ENCODE measurements at regions not wholly inside any gene's neighbourhood (a gene's known extent, or its start where the extent isn't known, plus 50 kb on each side); places are given as distances from the start of the nearest gene placed in this dataset.
A peak's percentile ranks its signal among the peaks of the same experiment; 100 is the strongest.
"Not testable (repeated sequence)": the region's sequence is repeated elsewhere in the genome, so short reads cannot be mapped to it uniquely, and the experiment has no call there.

DNA sequence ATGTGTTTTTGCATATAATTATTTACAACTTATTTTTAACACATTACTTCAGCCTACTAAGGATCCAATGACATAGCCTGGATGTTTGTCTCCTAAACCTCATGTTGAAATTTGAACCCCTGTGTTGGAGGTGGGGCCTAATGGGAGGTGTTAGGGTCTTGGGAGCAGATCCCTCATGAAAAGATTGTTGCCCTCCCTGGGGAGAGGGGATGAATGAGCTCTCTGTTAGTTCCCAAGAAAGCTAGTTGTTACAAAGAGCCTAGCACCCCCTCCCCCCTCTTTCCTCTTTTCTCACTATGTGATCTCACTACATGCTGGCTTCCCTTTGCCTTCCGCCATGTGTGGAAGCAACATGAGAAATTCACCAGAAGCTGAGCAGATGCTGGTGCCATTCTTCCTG, 196.1 kb downstream of the SPATA31A1 start:
- DNase-seq (ENCODE audit: low read depth, low spot score) = peak; percentile 88
- in situ Hi-C loops (cut with HindIII; ENCODE audit: low pct_unique_long_range_greater_than_20kb, low sequenced_read_pairs) = not testable (repeated sequence)

DNA sequence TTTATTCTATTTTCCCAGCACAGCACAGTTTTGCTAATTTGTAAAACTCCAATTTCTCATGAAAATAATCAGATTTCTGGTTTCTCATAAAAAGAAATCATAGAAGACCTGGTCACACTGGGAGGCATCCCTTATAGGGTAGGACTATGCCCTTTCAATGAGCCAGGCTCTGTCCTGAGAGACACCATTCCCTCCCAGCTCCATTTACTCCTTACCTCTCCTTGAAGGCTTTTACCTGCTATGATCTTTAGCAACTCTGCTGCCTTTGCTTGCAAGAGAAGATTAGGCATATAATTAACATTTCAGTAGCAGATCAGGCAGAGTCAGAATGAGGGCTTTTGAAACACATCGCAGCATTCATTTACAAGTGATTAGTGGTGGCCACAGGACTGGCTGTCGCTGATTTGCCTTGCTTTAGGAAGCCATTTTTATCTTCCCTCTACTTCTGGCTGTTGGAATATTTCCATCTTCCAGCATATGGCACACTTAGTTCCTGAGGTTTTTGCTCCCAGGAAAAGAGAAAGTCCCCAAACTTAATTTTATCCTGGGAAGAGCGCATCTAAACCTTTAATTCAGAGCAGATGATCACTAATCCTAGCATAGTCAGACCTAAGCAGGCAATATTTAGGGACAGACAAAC, 196.9 kb downstream of the SPATA31A1 start:
- DNase-seq (ENCODE audit: low read depth, low spot score) = peak; percentile 3

GRCh38 chr9:39554352-39554751, 198.9 kb downstream of the SPATA31A1 start:
- in situ Hi-C loops (cut with HindIII; ENCODE audit: low pct_unique_long_range_greater_than_20kb, low sequenced_read_pairs); DNase-seq (ENCODE audit: low read depth, low spot score): not testable (repeated sequence)

More for the DNA sequence above, 196.9 kb downstream of the SPATA31A1 start:
- in situ Hi-C loops (cut with HindIII; ENCODE audit: low pct_unique_long_range_greater_than_20kb, low sequenced_read_pairs) = not testable (repeated sequence)

DNA sequence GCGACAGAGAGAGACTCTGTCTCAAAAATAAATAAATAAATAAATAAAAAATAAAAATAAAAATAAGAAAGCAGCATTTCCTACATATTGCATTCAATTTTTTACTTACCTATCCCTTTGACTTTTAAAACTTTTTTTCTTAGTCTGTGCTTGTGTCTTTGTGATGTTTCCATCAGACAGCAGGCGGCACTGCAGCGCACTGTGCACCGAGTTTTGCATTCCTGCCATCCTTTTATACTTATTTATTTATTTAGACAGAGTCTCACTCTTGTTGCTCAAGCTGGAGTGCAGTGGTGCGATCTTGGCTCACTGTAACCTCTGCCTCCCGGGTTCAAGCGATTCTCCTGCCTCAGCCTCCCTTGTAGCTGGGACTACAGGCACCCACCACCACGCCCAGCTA, 203.9 kb downstream of the SPATA31A1 start:
- DNase-seq (ENCODE audit: low read depth, low spot score); in situ Hi-C loops (cut with HindIII; ENCODE audit: low pct_unique_long_range_greater_than_20kb, low sequenced_read_pairs): not testable (repeated sequence)

GRCh38 chr9:39566782-39567181, 211.3 kb downstream of the SPATA31A1 start:
- in situ Hi-C loops (cut with HindIII; ENCODE audit: low pct_unique_long_range_greater_than_20kb, low sequenced_read_pairs); DNase-seq (ENCODE audit: low read depth, low spot score): not testable (repeated sequence)

GRCh38 chr9:39567396-39567795, 211.9 kb downstream of the SPATA31A1 start:
- in situ Hi-C loops (cut with HindIII; ENCODE audit: low pct_unique_long_range_greater_than_20kb, low sequenced_read_pairs); DNase-seq (ENCODE audit: low read depth, low spot score): not testable (repeated sequence)

DNA sequence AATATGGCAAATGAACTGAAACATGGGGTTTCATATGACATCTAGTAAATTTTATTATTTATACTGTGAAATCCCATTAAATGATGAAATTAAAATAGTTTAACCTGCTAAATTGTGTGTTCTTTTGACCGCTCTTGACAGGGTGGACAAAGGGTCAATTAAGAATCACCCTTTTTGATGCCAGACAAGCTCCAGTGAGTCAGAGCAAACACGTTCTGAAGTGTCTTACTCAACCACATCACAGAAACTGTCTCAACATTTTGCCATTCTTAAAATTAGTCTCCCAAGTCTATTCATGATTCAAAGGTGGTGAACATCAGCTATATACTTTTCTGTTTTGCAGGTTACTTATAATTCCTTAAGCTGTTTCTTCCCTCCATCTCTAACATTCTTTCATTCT, 213.4 kb downstream of the SPATA31A1 start:
- in situ Hi-C loops (cut with HindIII; ENCODE audit: low pct_unique_long_range_greater_than_20kb, low sequenced_read_pairs) = not testable (repeated sequence)

DNA sequence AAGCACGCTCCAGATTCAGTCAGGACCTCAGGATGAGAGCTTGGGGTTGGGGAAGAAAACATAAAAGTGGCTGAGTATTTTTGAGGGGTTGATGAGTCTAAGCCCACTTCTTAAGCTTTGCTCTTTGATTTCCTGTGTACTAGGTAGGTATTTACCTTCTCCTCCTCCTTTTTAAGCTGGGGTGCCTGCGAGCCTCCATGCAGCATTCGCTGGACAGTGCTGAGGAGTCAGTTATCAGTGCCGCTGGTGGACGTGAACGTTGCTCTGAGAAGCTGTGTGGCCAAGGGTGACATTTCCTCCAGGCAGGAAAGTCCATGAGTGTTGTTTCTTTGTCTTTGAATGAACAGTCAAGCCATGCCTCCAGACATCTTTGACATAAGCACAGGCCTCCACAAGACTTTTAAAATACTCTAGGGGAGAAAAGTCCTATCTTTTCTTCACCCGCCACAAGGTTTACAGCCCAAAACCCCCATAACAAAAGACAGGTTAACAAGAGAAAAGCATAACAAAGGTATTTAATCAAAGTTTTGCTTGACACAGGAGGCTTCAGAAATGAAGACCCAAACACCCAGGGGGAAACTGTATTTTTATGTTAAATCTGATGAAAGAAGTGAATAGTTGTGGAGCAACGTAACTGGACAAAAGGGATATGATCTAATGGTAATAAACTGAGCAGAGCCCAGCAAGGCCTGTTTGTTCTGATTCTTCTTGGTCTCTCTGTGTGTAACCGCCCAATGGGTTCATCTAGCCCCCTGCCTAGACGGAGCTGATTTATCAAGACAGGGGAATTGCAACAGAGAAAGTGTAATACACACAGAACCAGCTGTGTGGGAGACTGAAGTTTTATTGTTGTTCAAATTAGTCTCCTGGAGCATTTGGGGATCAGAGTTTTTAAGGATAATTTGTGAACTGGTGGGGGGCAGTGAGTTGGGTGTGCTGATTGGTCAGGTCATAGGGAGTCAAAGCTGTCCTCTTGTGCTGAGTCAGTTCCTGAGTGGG, 217.9 kb downstream of the SPATA31A1 start:
- in situ Hi-C loops (cut with HindIII; ENCODE audit: low pct_unique_long_range_greater_than_20kb, low sequenced_read_pairs); DNase-seq (ENCODE audit: low read depth, low spot score): not testable (repeated sequence)

More for the DNA sequence above, 213.4 kb downstream of the SPATA31A1 start:
- DNase-seq (ENCODE audit: low read depth, low spot score) = not testable (repeated sequence)

GRCh38 chr9:39579000-39579399, 223.5 kb downstream of the SPATA31A1 start:
- in situ Hi-C loops (cut with HindIII; ENCODE audit: low pct_unique_long_range_greater_than_20kb, low sequenced_read_pairs) = not testable (repeated sequence)

GRCh38 chr9:39581296-39581695, 225.8 kb downstream of the SPATA31A1 start:
- DNase-seq (ENCODE audit: low read depth, low spot score); in situ Hi-C loops (cut with HindIII; ENCODE audit: low pct_unique_long_range_greater_than_20kb, low sequenced_read_pairs): not testable (repeated sequence)

More at GRCh38 chr9:39579000-39579399, 223.5 kb downstream of the SPATA31A1 start:
- DNase-seq (ENCODE audit: low read depth, low spot score) = not testable (repeated sequence)

DNA sequence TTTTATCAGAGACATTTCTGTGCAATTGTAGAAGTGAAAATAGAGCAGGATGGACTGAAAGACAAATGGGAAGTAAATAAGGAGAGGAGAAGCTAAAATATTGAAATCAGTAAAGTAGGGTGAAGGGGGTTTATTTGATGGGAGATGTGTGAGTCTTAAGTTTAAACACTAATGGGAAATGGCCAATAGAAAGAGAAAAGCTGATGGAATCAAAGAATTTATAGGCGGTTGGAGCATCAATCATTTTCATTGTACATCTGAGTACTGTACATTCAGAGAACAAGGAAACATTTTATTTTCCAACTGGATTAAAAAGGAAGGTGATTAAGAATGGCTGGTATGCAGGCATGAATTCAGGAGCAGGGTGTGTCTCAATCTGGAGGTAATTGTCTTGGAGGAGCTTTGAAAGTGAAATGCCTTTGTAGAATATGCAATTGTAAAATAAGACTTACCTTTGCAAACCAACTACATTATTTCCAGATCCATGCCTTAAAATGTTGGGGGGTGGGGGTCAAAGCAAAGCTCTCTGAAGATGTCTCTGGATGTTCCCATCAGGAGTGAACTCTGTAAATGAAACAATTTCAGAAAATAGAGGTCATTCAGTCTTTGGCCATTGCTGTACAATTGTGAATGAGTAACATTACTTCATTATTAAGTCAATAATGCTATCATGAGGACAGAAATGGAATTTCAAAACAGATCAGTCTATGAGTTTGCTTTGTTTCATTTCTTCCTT, 227.4 kb downstream of the SPATA31A1 start:
- in situ Hi-C loops (cut with HindIII; ENCODE audit: low pct_unique_long_range_greater_than_20kb, low sequenced_read_pairs); DNase-seq (ENCODE audit: low read depth, low spot score): not testable (repeated sequence)

DNA sequence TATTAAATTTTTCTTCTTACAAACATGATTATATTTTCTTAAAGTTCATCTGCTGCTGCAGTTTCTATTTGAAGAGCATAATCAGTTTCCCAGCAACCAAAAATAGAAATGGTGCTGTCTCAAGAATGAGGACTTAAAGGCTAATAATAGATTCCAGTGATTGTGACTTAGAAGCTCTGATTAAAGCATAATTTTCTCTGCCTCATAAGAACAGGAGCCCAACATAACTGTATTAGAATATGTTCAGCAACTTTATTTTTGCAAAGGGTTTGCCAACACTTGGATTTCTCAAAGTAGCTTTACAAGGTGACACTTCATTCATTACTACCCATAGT, 227.9 kb downstream of the SPATA31A1 start:
- DNase-seq (ENCODE audit: low read depth, low spot score); in situ Hi-C loops (cut with HindIII; ENCODE audit: low pct_unique_long_range_greater_than_20kb, low sequenced_read_pairs): not testable (repeated sequence)

- in situ Hi-C loops (cut with HindIII; ENCODE audit: low pct_unique_long_range_greater_than_20kb, low sequenced_read_pairs); DNase-seq (ENCODE audit: low read depth, low spot score): not testable (repeated sequence)
These were observed 229.8 kb downstream of the SPATA31A1 start for GRCh38 chr9:39585233-39585632.

- DNase-seq (ENCODE audit: low read depth, low spot score) = no peak
These were observed 232.5 kb downstream of the SPATA31A1 start for GRCh38 chr9:39587844-39588499.

DNA sequence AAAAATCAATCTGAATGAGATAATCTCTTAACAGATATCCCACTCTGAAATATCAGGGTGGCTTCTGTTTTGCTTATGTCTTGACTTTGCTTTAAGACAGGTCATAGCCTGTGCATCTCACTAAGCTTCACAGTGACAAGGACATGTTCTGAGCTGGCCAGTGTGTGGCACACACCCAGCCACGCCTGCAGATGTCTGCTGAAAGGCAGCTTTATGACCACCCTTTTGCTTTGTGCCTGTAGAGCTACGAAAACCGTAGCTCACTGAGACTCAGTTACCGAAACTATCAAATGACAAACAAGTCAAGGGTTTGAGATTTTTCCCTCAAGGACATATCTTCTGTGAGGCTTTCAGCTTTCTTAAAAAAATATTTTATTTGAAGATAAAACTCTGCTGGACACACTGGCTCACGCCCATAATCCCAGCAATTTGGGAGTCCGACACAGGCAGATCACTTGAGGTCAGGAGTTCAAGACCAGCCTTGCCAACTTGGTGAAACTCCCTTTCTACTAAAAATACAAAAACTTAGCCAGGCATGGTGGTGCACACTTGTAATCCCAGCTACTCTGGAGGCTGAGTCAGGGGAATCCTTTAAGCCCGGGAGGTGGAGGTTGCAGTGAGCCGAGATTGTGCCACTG, 233.2 kb downstream of the SPATA31A1 start:
- no peak for DNase-seq (ENCODE audit: low read depth, low spot score)
- in situ Hi-C loops (cut with HindIII; ENCODE audit: low pct_unique_long_range_greater_than_20kb, low sequenced_read_pairs) = no loop called here

More at GRCh38 chr9:39587844-39588499, 232.5 kb downstream of the SPATA31A1 start:
- in situ Hi-C loops (cut with HindIII; ENCODE audit: low pct_unique_long_range_greater_than_20kb, low sequenced_read_pairs) = no loop called here

DNA sequence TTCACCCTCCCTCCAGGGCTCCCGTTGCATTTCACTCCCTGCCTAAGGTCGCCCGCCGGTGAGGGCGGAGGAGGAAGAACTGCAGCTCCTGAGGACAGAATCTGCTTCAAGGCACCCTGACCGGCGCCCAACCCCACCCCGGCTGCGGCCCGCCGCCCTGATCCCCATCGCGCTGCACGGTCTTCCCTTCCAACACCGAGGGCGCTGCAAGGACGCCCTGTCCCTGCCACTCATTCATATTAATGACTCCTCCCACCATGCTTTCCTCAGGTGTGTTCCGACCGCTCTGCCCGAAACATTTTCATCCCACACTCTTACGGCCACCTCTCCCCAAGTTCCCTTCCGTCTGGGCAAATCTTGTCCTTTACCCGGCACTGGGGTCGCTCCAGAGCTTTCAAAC, 248.6 kb downstream of the SPATA31A1 start:
- DNase-seq (ENCODE audit: low read depth, low spot score); in situ Hi-C loops (cut with HindIII; ENCODE audit: low pct_unique_long_range_greater_than_20kb, low sequenced_read_pairs): not testable (repeated sequence)
